ENCODE measurements at regions not wholly inside any gene's neighbourhood (a gene's known extent, or its start where the extent isn't known, plus 50 kb on each side); places are given as distances from the start of the nearest gene placed in this dataset.
"Not testable (repeated sequence)": the region's sequence is repeated elsewhere in the genome, so short reads cannot be mapped to it uniquely, and the experiment has no call there.

DNA sequence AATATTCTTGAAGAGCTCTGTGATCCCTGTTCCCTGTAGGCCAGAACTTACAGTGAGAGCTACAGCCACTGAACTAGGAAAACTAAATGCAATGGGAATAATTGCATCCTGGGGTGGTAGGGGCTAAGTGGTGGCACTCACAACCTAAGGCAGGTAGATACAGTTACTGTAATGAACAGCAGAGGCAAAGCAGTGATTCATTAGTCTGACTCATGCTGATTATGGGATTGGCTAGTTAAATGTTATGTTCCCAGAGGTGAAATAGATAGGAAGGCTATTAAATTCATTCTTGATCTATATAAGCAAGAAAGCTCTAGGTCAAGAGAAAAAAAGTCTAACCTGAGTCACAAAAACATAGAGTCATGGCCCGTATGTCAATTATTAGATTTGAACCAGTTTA, 173.1 kb upstream of the MALRD1 start:
- DNase-seq, result no peak

DNA sequence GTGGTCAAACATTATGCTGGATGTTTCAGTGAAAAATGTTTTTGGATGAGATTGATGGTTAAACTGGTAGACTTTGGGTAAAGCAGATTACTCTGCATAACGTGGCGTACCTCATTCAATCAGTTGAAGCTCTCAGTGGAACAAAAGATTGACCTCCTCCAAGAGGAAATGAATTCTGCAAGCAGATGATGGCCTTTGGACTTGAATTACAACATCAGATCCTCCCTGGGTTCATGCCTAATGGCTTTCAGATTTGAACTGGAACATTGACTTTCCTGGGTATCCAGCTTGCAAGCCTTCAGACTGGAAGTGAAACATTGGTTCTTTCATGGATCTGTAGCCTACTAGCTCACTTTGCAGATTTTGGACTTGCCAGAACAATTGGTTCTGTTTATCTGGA, 169.3 kb upstream of the MALRD1 start:
- no peak for DNase-seq

DNA sequence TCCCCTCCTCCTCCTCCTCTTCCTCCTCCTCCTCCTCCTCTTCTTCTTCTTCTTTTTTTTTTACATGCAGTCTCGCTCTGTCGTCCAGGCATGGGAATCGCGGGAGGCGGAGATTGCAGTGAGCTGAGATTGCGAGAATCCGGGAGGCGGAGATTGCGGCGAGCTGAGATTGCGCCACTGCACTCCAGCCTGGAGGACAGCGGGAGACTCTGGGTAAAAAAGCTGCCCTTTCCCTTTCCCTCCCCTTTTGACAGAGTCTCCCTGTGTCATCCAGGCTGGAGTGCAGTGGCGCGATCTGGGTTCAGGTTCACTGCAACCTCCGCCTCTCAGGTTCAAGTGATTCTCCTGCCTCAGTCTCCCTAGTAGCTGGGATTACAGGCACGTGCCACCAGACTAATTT, 168.1 kb upstream of the MALRD1 start:
- DNase-seq, result no peak

DNA sequence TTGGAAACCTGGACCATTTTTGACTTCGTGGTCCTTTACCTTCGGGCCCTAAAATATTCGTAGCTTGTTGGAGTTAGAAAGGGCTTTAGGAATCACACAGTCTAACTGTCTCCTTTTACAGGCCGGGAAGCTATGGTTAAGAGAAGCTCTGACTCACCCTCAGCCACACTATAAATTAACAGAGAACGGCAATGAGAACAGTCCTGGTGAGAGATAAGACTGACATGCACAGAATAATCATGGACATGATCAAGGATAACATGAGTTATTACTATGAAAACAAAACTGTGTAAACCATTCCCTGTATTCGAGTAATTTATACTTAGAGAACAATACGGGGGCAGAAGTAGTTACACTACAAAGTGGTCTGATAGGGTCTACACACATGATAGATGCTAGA, 162.5 kb upstream of the MALRD1 start:
- DNase-seq, result no peak

DNA sequence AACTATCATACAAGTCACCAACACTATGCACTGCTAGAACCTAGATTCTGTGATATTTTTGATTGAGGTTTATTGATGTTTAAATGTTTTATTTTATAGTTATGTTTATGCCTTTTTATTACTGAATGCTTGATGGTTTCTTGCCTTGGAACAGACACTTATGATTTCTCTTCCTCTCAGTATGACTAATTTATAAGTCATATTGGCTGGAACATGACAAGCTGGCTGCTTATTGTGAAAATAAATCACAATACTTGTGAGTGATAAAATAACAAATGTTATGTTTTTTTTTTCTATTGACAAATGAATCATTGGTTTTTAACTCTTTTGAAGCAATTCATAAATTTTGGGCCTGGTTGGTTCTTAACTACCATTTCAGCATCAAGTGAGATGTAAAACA, 142.0 kb upstream of the MALRD1 start:
- no peak for DNase-seq

DNA sequence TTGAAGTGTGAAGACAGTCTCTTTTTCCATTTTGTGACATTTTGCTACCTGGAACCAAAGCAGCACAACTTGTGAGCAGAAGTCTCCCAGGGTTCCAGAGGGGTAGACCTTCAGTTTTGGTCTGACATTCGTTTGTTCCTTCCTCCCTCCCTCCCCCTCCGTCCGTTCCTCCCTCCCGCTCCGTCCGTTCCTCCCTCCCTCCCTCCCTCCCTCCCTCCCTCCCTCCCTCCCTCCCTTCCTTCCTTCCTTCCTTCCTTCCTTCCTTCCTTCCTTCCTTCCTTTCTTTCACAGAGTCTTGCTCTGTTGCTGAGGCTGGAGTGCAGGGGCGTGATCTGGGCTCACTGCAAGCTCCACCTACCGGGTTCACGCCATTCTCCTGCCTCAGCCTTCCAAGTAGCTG, 131.2 kb upstream of the MALRD1 start:
- not testable (repeated sequence) for DNase-seq

DNA sequence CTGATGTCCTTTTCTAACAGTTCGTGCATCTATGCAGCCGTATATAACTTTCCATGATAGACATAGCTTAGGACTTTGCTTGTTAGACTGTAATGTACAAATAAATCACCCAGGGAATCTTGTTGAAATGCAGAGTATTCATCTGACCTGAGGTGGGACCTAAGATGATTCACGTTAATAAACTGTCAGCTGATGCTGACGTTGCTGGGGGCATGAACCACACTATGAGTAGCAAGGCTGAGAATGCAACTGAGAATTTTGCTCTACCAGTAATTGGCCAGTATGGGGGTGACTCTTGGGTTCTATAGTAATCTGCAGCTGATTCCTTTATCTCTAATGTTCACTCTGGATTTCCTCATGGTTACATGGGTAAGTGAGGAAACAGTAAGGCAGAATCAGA, 130.1 kb upstream of the MALRD1 start:
- DNase-seq, result no peak

DNA sequence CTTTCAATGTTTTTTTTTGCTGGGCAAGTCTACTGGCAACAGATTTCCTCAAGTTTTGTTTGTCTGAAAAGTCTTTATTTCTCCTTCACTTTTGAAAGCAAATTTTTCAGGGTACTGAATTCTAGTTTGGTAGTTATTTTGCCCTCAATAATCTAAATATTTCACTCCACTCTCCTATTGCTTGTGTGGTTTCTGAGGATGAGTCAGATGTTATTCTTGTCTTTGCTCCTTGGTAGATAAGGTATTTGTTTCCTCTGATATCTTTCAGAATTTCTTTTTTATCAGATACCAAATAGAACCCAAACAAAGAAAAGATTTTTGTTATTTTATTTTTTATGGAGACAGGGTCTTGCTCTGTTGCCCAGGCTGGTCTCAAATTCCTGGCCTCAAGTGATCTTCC, 99.2 kb upstream of the MALRD1 start:
- no peak for DNase-seq

DNA sequence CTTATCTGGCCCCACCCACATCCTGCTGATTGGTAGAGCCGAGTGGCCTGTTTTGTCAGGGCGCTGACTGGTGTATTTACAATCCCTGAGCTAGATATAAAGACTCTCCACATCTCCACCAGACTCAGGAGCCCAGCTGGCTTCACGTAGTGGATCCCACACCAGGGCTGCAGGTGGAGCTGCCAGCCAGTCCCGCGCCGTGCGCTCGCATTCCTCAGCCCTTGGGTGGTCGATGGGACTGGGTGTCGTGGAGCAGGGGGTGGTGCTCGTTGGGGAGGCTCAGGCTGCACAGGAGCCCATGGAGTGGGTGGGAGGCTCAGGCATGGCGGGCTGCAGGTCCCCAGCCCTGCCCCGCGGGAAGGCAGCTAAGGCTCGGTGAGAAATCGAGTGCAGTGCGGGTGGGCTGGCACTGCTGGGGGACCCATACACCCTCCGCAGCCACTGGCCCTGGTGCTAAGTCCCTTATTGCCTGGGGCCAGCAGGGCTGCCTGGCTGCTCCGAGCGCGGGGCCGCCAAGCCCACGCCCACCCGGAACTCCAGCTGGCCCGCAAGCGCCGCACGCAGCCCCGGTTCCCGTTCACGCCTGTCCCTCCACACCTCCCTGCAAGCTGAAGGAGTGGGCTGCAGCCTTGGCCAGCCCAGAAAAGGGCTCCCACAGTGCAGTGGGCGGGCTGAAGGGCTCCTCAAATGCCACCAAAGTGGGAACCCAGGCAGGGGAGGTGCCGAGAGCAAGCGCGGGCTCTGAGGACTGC, 97.4 kb upstream of the MALRD1 start:
- not testable (repeated sequence) for DNase-seq

DNA sequence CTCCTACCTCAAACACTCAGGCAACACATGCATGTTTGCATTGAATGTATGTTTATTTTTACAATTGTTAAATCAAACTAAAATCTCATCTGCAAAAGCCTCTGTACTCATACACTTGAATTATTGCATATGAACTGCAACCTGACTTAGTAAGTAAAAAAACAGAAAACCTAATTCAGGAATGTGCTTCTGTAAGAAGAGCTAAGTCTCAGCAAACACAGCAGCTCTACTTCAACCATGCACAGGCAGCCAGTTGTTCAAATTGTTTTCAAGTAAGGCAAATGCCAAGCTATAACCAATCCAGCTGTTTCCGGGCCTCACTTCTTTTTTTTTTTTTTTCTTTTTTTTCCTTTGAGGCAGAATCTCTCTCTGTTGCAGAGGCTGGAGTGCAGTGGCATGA, 93.5 kb upstream of the MALRD1 start:
- DNase-seq, result no peak

DNA sequence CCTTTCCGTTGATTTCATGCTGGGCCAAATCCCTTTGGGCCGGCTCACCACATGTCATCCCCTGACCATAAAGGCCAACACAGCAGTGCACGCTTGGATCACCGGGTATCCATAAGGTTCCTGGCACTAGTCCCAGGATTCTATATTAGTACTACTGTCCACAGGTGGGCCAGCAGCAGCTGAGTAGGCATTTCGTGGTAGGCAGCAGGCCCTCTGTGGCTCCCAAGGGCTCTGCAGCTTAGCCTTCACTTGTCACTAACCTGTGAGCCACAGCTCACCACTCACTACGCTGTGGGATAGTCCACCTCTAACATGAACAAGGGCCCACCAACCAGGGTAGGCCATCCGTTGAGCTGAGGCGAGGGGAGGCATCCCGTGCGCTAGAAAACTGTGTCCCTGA, 89.2 kb upstream of the MALRD1 start:
- no peak for DNase-seq

DNA sequence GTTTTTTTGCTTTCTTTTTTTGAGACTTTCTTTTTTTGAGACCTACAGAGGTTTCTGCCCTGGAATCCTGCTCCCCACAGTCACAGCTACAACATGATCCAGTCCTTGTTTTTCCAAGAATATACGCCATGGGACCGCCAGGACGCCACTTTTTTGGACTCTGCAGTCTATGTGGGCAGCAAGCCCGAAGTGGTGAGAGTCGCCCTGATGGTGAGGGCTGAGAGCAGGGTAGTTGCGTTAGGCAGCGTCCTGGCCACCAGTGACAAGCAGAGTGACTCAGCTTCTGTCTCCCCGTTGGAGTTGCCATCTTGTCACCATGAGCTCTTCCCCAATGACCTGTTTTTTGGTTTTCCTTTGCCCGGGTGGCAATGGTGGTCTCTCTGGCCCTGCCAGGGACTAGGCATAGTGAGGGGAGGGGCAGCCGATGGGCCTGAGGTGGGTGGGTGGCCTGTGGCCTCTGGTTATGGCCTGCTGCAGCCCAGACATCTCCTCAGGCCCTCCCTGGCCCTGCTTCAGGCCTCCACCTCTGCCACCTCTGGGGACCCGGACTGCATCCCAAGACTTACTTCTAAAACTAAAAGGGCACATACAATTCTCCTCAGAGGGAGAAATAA, 88.0 kb upstream of the MALRD1 start:
- DNase-seq, result no peak

DNA sequence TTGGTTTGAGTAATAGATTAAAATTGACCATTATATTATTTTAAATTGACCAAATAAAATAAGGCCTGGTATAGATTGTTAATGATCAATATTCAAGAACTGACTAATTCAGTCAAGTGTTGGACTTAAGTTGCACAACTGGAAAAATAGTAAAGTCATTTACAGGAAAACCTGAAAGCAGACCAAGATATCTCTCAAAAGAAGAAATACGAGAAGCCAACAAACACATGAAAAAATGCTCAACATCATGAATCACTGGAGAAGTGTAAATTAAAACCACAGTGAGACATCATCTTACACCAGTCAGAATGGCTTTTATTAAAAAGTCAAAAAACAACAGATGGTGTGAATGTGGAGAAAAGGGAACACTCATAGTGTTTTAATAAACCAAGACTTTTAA, 80.4 kb upstream of the MALRD1 start:
- no peak for DNase-seq

DNA sequence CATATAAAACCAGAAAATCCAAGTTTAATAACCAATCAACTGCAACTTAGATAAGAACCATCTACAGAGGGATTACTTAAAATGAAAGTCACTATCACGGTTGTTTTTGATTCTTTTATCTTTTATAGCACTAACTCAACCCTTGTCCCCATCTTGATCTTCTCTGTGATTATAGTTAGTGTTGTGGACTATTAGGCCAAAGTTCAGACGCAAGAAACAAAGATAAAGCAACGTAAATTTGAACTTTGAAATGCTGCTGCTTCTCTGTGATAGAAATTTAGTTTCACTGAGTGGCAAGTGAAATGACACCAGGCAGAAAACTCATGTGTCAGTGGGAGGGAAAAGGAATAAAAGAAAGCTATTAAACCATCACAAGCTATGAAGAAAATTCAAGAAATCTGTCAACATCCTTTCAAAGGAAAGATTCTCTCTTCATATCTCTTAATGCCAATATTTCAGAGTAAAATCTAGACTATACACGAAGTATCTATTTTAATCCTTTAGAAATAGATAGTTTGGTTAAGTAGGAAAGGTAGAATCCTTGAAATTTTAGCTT, 71.8 kb upstream of the MALRD1 start:
- no peak for DNase-seq

DNA sequence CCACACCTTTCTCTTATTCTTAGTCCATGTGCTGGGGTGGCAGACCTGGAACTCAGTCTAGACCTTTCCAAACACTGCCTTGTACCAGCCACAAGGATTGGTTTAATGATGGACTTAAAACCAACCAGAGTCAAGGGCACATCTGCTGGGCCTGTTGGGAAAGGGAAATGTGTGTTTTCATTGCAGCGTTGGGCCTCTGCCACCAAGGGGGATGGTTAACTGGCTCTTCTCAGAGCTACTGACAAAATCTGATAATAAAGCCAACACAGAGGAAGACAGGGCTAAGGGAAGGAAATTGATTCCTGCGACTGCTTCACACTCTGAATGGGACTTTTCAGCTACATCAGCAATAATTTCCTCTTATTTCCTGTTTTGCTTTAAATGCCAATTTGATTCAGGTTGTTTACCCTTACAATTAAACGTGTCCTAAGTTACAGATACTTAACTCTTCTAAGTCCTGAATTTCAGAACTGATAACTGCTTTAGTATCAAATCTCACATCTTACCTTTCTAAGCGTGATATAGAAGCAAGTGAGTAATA, 68.4 kb upstream of the MALRD1 start:
- no peak for DNase-seq

DNA sequence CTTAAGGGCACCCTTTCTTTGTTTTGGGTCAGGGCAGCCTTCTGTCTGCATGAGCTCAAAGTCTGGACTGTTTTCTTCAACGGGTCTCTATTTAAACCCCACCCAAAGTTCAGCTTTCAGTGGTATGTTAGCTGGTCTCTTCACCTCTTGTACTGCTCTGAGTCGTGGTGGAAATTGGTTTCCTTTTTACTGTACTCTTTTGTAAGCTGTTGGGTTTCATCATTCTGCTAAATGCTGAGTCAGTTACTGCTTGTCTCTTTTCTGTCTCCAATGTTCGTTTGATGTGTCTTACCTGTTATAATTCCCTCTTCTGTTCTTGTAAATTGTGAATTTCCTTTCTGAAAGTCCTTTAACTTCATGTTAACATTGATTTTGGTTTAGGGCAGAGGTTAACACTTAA, 64.1 kb upstream of the MALRD1 start:
- no peak for DNase-seq

DNA sequence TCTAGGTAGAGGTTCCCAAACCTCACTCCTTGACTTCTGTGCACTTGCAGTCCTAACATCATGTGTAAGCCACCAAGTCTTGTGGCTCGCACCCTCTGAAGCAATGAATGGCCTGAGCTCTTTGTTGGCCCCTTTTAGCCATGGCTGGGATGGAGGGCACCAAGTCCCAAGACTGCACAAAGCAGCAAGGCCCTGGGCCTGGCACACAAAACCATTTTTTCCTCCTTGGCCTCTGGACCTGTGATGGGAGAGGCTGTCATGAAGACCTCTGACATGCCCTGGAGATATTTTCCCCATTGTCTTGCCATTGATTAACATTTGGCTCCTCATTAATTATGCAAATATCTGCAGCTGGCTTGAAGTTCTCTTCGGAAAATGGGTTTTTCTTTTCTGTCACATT, 60.3 kb upstream of the MALRD1 start:
- no peak for DNase-seq

Measured in NCI-H446 (cell line).